ENCODE measurements at regions not wholly inside any gene's neighbourhood (a gene's known extent, or its start where the extent isn't known, plus 50 kb on each side); places are given as distances from the start of the nearest gene placed in this dataset.
"Not testable (repeated sequence)": the region's sequence is repeated elsewhere in the genome, so short reads cannot be mapped to it uniquely, and the experiment has no call there.

DNA sequence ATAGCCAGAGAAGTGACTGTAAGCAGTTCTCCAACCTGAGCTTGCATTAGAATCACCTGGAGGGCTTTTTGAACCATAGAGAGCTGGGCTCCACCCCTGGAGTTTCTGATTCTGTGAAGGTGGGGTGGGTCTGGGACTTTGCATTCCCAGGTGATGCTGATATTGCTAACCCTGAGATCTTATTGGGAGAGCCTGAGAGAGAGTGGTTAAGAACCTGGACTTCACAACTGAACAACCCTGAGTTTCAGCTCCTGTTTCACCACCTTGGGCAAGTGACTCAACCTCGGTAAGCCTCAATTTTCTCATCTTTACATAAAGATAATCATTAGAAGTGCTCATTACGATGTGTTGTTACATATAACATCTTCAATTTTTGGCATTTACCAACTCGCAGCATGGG lies 498.6 kb downstream of the EBF1 start:
- DNase-seq, result no peak

GRCh38 chr5:158600679-158601078 lies 499.0 kb downstream of the EBF1 start:
- DNase-seq, result no peak

GRCh38 chr5:158599157-158599556 lies 500.6 kb downstream of the EBF1 start:
- peak; percentile 65 for DNase-seq

- DNase-seq, result no peak
Observed at GRCh38 chr5:158594595-158595242, 505.0 kb downstream of the EBF1 start.

GRCh38 chr5:158593925-158594324 lies 505.8 kb downstream of the EBF1 start:
- no peak for DNase-seq

DNA sequence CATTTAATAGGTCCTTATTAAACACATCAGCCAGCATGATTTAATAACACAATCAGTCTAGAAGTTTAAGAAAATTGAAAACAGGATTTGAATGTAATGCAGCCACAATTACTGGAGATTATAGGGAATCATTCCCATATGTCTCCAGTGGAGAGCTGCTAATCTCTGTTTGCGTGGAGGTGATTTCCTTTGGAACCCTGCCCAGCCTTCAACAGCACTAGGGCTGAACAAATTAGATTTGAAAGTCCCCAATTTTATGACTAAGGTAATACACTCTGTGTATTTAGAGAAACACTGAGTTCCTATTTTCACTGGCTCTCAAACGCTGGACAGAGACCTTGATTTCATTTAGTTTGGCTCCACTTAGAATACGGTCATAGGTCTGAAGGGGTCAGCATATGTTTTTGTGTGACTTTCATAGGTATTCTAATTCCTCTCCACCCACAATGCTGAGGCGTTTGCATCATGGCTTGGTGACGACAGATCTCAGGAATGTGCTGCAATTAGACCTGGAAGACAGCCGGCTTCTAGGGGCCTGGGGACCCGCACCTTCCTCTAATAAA lies 508.3 kb downstream of the EBF1 start:
- DNase-seq, result peak; percentile 82

GRCh38 chr5:158590746-158591300 lies 508.9 kb downstream of the EBF1 start:
- no peak for DNase-seq

- DNase-seq, result peak; percentile 39
Observed at GRCh38 chr5:158589939-158590338, 509.8 kb downstream of the EBF1 start.

DNA sequence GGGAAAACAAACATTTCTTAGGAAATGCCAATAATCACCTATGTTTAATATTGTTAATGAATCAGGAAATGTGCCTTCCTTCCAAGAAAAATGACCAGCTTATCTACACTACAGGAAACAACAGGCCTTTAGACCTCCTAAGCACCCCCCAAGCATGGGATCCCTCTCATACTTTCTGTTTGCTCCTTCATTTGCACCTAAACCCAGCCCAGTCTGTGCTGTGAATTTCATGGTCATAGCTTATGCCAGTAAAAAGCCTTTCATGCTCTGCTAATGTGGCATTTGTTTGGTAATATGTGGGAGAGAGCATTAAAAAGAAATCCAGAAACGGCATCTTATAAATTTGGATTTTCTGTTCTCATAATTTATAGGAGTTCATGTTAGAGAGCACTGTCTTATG lies 511.1 kb downstream of the EBF1 start:
- DNase-seq, result no peak

GRCh38 chr5:158586054-158586453 lies 513.7 kb downstream of the EBF1 start:
- DNase-seq, result no peak

DNA sequence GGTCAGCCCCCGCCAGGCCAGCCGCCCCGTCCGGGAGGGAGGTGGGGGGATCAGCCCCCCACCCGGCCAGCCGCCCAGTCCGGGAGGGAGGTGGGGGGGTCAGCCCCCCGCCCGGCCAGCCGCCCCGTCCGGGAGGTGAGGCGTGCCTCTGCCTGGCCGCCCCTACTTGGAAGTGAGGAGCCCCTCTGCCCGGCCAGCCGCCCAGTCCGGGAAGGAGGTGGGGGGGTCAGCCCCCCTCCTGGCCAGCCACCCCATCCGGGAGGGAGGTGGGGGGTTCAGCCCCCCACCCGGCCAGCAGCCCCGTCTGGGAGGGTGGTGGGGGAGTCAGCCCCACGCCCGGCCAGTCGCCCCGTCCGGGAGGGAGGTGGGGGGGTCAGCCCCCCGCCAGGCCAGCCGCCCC lies 517.0 kb downstream of the EBF1 start:
- not testable (repeated sequence) for DNase-seq

DNA sequence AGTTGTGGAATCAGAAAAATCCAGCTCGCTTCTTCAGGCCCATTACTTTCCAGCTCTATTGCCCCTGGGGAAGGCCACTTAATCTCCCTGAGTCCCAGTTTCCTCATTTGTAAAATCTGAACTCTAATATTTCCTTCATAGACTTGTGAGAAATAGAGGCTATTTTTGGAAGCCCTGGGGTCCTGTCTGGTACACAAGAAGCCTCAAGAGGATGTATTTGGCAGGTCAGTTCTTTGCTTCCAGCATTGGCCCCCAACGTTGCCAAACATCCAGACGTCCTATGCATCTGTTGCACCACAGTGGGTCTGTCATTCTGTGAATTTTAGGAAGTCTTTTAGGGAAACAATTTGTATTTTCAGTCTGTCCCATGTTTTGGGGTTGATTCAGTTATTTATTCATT lies 525.9 kb downstream of the EBF1 start:
- no peak for DNase-seq

- DNase-seq, result peak; percentile 25
Observed at GRCh38 chr5:158570502-158570901, 529.2 kb downstream of the EBF1 start.

DNA sequence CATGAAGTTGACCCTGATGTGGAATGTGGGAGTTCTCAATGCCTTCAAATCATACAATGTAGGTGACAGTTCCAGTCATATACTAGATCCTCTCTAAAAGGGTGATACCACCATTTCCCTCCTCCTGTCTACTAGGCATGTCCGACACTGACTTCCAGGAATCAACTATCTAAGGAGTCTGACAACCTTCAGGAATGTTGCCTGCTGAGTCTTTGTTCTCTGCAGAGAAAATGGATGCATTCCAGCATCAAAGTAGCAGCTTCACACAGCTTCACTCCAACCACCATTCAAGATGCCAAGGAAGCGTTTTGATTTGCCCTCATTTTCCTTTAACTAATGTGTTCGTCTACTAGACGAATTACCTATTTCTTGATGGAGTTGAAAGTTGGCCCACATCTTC lies 530.2 kb downstream of the EBF1 start:
- no peak for DNase-seq

DNA sequence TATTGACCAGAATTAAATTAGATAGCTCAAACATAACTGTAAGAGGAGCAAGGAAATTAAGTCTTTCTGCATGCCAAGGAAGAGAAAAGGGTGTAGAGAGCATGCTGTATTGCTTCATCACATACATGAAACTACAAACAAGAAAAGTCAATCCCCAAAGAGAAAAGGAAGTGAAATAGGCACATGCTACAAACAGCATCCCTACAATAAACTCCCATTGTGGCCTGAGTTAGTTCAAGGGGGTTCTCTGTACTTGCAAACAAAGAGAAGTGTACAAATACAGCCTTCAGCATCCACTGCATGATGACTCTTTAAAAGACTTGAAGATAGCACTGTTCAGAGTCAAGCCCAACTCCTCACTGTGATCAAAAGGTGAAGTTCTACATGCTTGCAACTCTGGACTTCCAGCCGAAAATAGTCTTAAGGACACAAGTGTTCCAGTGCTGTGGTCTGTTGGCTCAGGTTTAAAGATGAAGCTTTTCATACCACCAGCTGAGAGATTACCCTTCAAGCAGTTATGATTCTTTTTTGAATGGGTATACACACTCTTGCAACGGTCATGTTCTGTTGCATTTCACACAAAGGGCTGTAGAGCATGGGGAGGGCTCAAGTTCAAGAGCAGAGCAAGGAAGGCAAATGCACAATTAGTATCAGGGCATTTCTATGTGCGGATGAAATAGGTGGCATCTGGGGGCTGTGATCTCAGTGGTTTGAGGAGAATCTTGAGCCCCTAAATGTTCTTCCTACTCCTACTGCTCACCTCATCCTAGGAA lies 534.5 kb downstream of the EBF1 start:
- no peak for DNase-seq

GRCh38 chr5:158563760-158564390 lies 535.8 kb downstream of the EBF1 start:
- DNase-seq, result no peak

DNA sequence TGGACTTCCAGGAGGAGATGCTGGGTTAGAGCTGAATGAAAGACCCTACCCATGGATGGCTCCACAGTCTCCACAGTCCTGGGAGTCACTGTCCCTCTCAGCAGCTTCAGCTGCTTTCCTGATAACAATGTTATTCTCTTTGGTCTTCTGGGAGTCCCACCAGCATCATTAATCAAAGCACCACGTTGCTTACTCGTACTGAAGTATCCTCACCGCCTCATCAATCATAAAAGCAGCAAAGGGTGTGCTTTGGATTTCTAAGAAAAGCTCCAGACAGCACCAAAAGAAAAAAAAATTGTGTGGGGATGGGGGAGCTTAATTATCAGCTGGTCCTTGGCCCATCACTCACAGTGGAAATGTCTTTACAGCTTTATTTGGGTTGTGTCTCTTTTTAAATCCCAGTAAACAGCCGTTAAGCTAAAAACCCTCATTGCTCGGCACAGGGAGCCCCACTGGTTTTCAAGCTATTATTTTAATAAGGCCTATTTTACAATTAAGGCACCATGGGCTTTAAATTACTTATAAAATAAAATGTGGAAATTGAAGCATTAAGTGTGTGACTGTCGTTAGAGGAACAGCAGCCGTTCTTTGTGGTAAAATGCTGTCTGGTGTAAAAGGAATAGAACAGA lies 538.0 kb downstream of the EBF1 start:
- no peak for DNase-seq

- peak; percentile 39 for DNase-seq
Observed at GRCh38 chr5:158560170-158560569, 539.5 kb downstream of the EBF1 start.

- no peak for DNase-seq
Observed at GRCh38 chr5:158559643-158560042, 540.1 kb downstream of the EBF1 start.

GRCh38 chr5:158559066-158559465 lies 540.6 kb downstream of the EBF1 start:
- no peak for DNase-seq

DNA sequence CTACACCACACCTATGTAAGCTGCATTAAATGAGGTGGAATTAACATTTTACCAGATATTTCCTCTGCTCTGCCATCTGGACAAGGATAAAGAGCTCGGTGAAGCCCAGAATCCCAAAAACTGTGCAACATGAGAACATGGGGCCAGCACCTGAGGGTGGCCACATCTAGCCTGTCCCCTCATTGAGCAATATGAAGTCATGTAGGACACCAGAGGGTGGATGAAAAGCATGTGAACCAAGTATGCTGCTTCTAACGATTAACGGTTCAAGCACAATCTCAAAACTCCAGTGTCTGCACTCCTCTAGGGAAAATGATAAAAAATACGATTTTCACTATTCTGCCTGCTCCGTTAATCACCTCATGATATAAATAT lies 545.8 kb downstream of the EBF1 start:
- no peak for DNase-seq

DNA sequence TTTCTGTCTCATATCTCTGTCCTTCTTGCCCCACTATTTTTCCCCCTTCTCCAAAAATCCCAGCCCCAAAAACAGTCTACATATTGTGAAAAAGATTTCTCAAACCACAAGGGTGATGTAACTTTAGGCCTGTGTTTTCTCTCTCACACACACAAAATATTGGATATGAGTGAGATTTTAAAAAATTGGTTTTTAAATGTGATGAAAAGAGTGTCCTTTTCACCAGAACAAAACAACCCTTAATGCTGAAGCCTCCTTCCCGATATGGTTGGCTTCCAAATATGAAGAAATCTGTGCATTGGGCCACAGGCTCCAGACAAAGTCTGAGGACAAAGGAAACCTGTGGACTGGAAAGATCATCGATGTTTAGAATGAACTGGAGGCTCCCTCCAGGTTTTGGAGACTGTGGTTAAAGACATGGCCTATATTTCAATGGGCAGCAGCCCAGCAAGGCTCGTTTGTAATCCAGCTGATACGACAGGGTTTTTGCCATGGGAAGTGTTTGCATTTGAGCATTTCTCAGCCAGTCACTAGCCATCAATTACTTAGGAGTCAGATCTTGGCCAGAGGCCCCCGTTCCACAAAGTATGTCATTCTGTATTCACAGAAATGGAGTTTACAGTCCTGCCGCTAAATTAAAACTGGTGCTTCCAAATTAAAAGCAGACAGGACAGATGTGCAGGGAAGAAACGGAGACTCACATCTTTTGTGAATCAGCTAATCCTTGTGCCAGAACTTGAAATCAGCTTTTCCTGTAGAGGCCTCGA lies 546.3 kb downstream of the EBF1 start:
- peak; percentile 90 for DNase-seq
